Sigmoid colon (tissue), 6 donors: ENCODE measurements at regions not wholly inside any gene's neighbourhood (a gene's known extent, or its start where the extent isn't known, plus 50 kb on each side); places are given as distances from the start of the nearest gene placed in this dataset.

Source experiments
- DNase-seq: peaks from one replicate; pipeline ENCODE4 v3.0.0-alpha.2; 2019
- H3K27ac ChIP-seq, 4 donors: fragments of 200-600 bp; sonication (generic); one replicate each; pipeline ENCODE4 v1.5.1; 2016 to 2019; ENCODE audit warnings: mild to moderate bottlenecking in 1 of 4
- H3K27me3 ChIP-seq, 3 donors: fragments of 200-600 bp; sonication (generic); one replicate each; pipeline ENCODE4 v1.5.1; 2019; ENCODE audit warnings: mild to moderate bottlenecking in 1 of 3
- H3K36me3 ChIP-seq, 4 donors: fragments of 200-600 bp; sonication (generic); one replicate each; pipeline ENCODE4 v1.5.1; 2016 to 2019
- H3K4me1 ChIP-seq, 4 donors: fragments of 200-600 bp; sonication (generic); one replicate each; pipeline ENCODE4 v1.5.1; 2017 to 2019
- H3K4me3 ChIP-seq, 4 donors: fragments of 200-600 bp; sonication (generic); one replicate each; pipeline ENCODE4 v1.5.1; 2017 to 2019; ENCODE audit warnings: mild to moderate bottlenecking in 2 of 4, moderate library complexity in 1 of 4
- H3K9me3 ChIP-seq, 4 donors: fragments of 200-600 bp in 3 of 4; sonication (generic) in 3 of 4; one replicate each; pipeline versions ENCODE4 v1.5.1 to v1.6.1; 2013 to 2019
- CTCF ChIP-seq, 4 experiments: fragments of 450-650 bp in 3 of 4; fragments of 200-600 bp in 1 of 4; IDR thresholded peaks; one replicate each; pipeline ENCODE4 v1.5.1; 2016 to 2019; ENCODE audit warnings: antibody characterized with exemption in 4 of 4, mild to moderate bottlenecking in 3 of 4, moderate library complexity in 2 of 4
- EP300 ChIP-seq, 4 donors: sonication (generic); formaldehyde crosslinking; IDR thresholded peaks; one replicate each; pipeline ENCODE4 v1.6.1; 2017; ENCODE audit warnings: antibody characterized with exemption in 4 of 4
- POLR2A ChIP-seq, 2 donors: fragments of 450-650 bp; IDR thresholded peaks; one replicate each; pipeline ENCODE4 v1.6.1; 2016; ENCODE audit warnings: antibody characterized with exemption in 2 of 2, mild to moderate bottlenecking in 2 of 2, moderate library complexity in 2 of 2
- POLR2AphosphoS5 ChIP-seq, 4 donors: sonication (generic); formaldehyde crosslinking; IDR thresholded peaks; one replicate each; pipeline ENCODE4 v1.6.1; 2017; ENCODE audit warnings: antibody characterized with exemption in 4 of 4
- WGBS, 2 donors: extraction: QIAGEN DNeasy Blood & Tissue Kit; methylation state at CpG; one replicate each; pipeline ENCODE4 v1.1.7; 2013; 5-methylcytosine and 5-hydroxymethylcytosine counted together
- intact Hi-C: fragments of 100-400 bp; cut with DNase I; formaldehyde crosslinking; loops from one replicate; pipeline ENCODE4 v1.15.1; 2023
- donor health status: healthy with polysubstance abuse.
- donor health status: healthy.

DNA sequence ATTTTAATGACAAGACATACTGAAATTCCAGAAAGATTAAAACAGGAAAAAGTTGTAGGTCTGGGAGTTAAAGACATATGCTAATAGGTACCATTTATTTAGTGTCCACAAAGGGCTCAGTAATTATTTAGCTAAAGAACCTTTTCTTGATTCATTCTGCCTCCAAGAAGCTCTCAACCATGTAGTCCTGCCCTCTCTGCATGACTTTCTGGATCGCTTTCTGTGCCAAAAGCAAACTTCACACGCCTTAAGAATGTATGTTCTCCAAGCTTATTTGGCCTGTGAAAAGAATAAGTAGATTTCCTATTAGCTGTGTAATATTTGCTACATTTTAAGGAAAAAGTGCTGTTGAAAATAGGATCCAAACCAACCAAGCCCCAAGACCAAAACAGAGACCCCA is 291.7 kb downstream of the C12orf75 start:
- DNase-seq = no peak
- Histone ChIP-seq H3K4me3 (no peak overlapping the region), H3K27ac (no peak overlapping the region), H3K9me3 (peaks cover 0 to 4% (median 0%) of the 10 kb centered on the region in 4 donors), H3K36me3 (no peaks in the 10 kb centered on the region), H3K27me3 (no peaks in the 10 kb centered on the region), H3K4me1 (no peaks in the 10 kb centered on the region)
- TF ChIP-seq POLR2A (IDR thresholded peaks at IDR 0.05) (no peak), CTCF (IDR thresholded peaks at IDR 0.05) (no peak)
- intact Hi-C loops = no loop called here
- 82 to 87% methylated on average over 2 of the region's 2 CpGs for WGBS, 2 donors

- DNase-seq = no peak
- Histone ChIP-seq H3K4me3 (no peak overlapping the region), H3K9me3 (peaks cover 0 to 4% (median 0%) of the 10 kb centered on the region in 4 donors), H3K4me1 (no peaks in the 10 kb centered on the region), H3K27ac (no peak overlapping the region), H3K27me3 (no peaks in the 10 kb centered on the region), H3K36me3 (no peaks in the 10 kb centered on the region)
- intact Hi-C loops = no loop called here
- WGBS, 2 donors = 82 to 92% methylated on average over 9 of the region's 9 CpGs
- TF ChIP-seq EP300 (IDR thresholded peaks at IDR 0.05) = no peak
- no peak for TF ChIP-seq CTCF (IDR thresholded peaks at IDR 0.05)
- no peak for TF ChIP-seq POLR2A (IDR thresholded peaks at IDR 0.05)
- TF ChIP-seq POLR2AphosphoS5 (IDR thresholded peaks at IDR 0.05) = no peak
Measured at GRCh38 chr12:105622846-105623736, 292.6 kb downstream of the C12orf75 start.

DNA sequence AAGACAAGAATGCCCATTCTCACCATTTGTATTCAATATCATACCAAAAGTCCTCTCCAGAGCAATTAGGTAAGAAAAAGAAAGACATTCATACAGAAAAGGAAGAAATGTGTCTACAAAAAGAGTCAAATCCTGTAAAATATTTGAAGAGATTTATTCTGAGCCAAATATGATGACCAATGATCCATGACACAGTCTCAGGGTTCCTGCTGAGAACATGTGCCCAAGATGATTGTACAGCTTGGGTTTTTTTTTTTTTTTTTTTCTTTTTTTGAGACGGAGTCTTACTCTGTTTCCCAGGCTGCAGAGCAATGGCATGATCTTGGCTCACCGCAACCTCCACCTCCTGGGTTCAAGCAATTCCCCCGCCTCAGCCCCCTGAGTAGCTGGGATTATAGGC is 296.2 kb downstream of the C12orf75 start:
- Histone ChIP-seq H3K27me3 (no peaks in the 10 kb centered on the region), H3K9me3 (no peaks in the 10 kb centered on the region), H3K4me3 (no peak overlapping the region), H3K36me3 (no peaks in the 10 kb centered on the region), H3K27ac (no peak overlapping the region), H3K4me1 (no peaks in the 10 kb centered on the region)
- TF ChIP-seq POLR2A (IDR thresholded peaks at IDR 0.05) = no peak
- no peak for TF ChIP-seq POLR2AphosphoS5 (IDR thresholded peaks at IDR 0.05)
- 90 to 91% methylated on average over 3 of the region's 3 CpGs for WGBS, 2 donors
- DNase-seq = no peak
- intact Hi-C loops = no loop called here

GRCh38 chr12:105637470-105637869 is 307.0 kb downstream of the C12orf75 start:
- H3K4me1 ChIP-seq = no peaks in the 10 kb centered on the region
- H3K4me3 ChIP-seq = no peak overlapping the region
- H3K9me3 ChIP-seq = peaks cover 0 to 3% (median 1%) of the 10 kb centered on the region in 4 donors
- no peak for DNase-seq
- no peaks in the 10 kb centered on the region for H3K27me3 ChIP-seq
- no peak for TF ChIP-seq POLR2AphosphoS5 (IDR thresholded peaks at IDR 0.05)
- TF ChIP-seq EP300 (IDR thresholded peaks at IDR 0.05) = no peak
- no peak for TF ChIP-seq POLR2A (IDR thresholded peaks at IDR 0.05)
- no peak for TF ChIP-seq CTCF (IDR thresholded peaks at IDR 0.05)
- WGBS, 2 donors = 79 to 86% methylated on average over 2 of the region's 2 CpGs
- no peaks in the 10 kb centered on the region for H3K36me3 ChIP-seq
- intact Hi-C loops = no loop called here
- H3K27ac ChIP-seq = no peak overlapping the region

DNA sequence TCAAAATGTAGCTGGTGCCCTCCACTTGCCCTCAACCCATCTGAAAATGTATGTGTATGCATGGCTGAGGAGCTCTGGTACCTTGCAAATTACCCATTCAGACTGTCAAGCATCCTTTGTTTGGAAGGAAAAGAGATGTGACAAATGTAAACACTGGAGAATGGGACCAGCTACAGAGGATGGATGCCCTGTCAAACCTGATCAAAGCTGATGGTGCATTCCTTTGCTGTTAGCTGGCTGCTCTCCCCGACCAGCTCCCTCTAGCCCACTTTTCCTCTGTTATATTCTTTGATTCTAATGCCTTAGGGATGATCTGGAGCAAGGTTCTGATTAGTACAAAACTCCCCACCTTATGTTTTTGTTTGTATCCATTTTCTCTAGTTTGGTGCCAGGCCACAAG is 310.3 kb downstream of the C12orf75 start:
- TF ChIP-seq POLR2A (IDR thresholded peaks at IDR 0.05) (no peak), POLR2AphosphoS5 (IDR thresholded peaks at IDR 0.05) (no peak)
- no peak for DNase-seq
- 28 to 46% methylated on average over 1 of the region's 1 CpG for WGBS, 2 donors
- intact Hi-C loops = no loop called here
- Histone ChIP-seq H3K27me3 (no peaks in the 10 kb centered on the region), H3K4me1 (no peaks in the 10 kb centered on the region), H3K36me3 (no peaks in the 10 kb centered on the region), H3K27ac (no peak overlapping the region), H3K4me3 (no peak overlapping the region), H3K9me3 (peaks cover 0 to 3% (median 1%) of the 10 kb centered on the region in 4 donors)
